VCaP (cell line): ENCODE measurements at regions not wholly inside any gene's neighbourhood (a gene's known extent, or its start where the extent isn't known, plus 50 kb on each side); places are given as distances from the start of the nearest gene placed in this dataset.

ENCODE experiments used
- H3K27ac ChIP-seq: fragments of 450-650 bp; 2 replicates; pipeline ENCODE4 v1.5.1; 2017
- CTCF ChIP-seq: fragments of 450-650 bp; conservative IDR thresholded peaks from 2 replicates; pipeline ENCODE4 v1.5.1; 2017; ENCODE audit warnings: mild to moderate bottlenecking, moderate library complexity

DNA sequence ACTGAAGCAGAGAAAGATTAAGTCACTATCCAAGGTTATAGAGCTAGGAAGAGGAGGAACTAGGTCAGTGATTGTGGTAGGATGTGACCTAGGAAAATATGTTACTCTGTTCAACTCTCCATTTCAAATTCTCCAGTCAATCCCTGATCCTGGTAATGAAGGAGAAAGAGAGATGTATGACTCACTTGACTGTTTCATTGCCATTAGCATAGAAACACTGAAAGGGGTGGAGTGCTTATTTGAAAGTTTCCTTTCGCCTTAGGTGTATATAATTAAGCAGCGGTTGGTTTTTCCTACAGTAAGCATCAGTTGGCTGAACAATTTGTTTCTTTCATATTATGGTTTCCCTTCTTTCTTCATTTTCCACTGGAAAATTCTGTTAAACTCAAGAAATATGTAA lies 198.1 kb upstream of the CSNK1A1L start:
- H3K27ac ChIP-seq: no peak overlapping the region
- TF ChIP-seq CTCF: no peak

DNA sequence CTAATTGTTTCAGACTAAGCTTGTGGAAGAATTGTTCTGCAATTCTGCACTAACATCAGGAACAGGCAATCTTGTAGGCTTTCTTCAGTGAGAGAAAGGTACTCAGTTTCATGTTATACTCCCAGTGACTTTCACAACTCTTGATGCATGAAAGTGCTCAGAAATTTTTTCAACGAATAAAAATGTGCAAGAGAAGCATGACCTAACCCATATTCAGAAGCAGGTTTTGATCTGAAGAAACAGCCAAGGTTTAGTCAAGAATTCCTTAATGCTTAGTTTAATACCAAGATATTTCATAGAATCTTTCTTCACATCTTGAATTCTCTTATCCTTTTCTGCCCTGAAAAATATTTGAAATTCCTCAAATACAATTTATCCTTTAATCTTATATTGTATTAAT lies 197.2 kb upstream of the CSNK1A1L start:
- H3K27ac ChIP-seq: no peak overlapping the region
- TF ChIP-seq CTCF: no peak

- no peak for TF ChIP-seq CTCF
- H3K27ac ChIP-seq: peak overlapping the region; percentile 62
Measured at GRCh38 chr13:37295573-37295972, 190.1 kb upstream of the CSNK1A1L start.

DNA sequence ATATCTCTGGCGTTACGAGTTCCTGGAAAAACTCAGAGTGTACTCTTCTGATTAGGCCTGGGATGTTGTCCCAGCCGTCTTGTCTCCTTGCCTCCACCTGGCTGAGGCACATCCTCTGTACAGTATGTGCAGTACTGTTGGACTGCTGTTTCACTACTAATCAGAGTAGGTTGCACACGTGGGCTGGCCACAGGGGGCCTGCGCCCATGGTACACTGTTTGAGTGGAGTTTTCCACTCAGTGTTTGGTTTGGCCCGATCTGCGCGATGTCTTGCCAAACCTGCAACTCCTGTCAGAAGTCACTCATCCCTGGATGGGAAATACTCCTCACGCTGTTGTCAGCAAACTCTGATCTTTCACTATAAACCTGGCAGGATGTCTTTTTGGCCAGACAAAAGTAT lies 189.6 kb upstream of the CSNK1A1L start:
- peak; percentile 28; the same call in 1 of the 2 replicates for TF ChIP-seq CTCF
- peak overlapping the region; percentile 62 for H3K27ac ChIP-seq

DNA sequence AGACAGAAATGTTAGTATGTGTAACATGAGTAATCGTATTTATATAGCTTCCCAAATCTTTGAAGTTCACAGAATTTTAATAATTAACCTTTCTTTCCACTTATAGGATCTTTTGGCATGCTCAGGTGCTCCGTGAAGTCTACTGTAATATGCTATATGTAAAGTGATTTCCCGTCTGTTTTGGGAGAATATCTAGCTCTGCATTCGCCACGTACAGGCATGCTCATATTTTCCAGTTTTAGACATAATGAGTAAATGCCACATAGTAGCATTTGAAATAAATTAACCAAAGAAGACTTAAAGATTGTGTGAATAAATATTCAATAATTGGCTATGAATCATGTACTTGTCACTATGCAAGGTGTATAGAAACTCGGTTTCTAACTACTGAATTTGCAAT lies 189.0 kb upstream of the CSNK1A1L start:
- no peak for TF ChIP-seq CTCF
- peak overlapping the region; percentile 62 for H3K27ac ChIP-seq

DNA sequence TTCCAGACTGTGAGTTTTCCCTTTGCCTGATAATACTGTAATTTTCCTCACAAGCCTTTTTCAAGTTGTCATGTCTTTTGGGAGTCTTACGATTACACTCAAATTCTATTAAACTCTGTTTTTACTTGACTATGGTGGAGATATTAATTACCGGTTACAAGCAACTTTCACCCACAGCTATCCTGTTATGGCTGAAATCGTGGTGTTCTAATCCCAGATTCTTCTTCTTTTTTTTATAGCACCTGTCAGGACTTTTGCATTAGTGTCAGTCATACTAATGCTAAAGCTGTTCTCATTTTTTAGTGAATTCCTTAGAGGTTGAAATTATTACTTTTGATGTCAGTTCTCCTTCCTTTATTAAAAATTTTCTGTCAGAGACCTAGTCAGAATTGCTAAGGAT lies 187.8 kb upstream of the CSNK1A1L start:
- H3K27ac ChIP-seq: no peak overlapping the region
- no peak for TF ChIP-seq CTCF

GRCh38 chr13:37290716-37291505 lies 185.4 kb upstream of the CSNK1A1L start:
- H3K27ac ChIP-seq: no peak overlapping the region
- TF ChIP-seq CTCF: no peak
